Stomach (tissue), 4 donors: ENCODE measurements at regions not wholly inside any gene's neighbourhood (a gene's known extent, or its start where the extent isn't known, plus 50 kb on each side); places are given as distances from the start of the nearest gene placed in this dataset.

Source experiments
- POLR2A ChIP-seq, 4 donors: fragments of 450-650 bp; IDR thresholded peaks; one replicate each; pipeline ENCODE4 v1.6.1; 2016; ENCODE audit warnings: antibody characterized with exemption in 4 of 4, control low read depth in 2 of 4, mild to moderate bottlenecking in 1 of 4, moderate library complexity in 1 of 4
- TF ChIP-seq, protein P1 (sequence below), 7 experiments: fragments of 450-650 bp in 4 of 7; fragments of 200-600 bp in 3 of 7; sonication (generic) in 3 of 7; IDR thresholded peaks; one replicate each; pipeline ENCODE4 v1.5.1; 2016 to 2019; ENCODE audit warnings: antibody characterized with exemption in 7 of 7, control low read depth in 2 of 7, mild to moderate bottlenecking in 1 of 7

DNA sequence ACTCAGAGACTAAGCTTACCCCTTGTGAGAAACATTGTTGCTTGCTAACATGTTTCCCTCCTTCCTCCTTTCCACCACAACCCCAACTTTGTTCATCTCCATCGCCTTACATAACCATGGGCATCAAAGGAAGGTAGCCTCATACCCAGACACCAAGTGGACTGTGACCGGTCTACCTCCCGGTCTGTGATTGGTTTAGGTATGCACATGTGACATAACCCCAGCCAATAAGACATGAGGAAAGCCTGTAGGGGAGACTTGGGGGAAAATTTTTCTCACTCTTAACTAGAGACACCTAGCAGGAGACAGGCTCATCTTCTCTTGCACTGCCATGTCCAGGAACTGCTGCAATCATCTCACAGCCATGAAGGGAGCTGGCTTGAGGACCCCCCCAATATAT, 120.7 kb downstream of the CDC7 start:
- TF ChIP-seq, protein P1, sequence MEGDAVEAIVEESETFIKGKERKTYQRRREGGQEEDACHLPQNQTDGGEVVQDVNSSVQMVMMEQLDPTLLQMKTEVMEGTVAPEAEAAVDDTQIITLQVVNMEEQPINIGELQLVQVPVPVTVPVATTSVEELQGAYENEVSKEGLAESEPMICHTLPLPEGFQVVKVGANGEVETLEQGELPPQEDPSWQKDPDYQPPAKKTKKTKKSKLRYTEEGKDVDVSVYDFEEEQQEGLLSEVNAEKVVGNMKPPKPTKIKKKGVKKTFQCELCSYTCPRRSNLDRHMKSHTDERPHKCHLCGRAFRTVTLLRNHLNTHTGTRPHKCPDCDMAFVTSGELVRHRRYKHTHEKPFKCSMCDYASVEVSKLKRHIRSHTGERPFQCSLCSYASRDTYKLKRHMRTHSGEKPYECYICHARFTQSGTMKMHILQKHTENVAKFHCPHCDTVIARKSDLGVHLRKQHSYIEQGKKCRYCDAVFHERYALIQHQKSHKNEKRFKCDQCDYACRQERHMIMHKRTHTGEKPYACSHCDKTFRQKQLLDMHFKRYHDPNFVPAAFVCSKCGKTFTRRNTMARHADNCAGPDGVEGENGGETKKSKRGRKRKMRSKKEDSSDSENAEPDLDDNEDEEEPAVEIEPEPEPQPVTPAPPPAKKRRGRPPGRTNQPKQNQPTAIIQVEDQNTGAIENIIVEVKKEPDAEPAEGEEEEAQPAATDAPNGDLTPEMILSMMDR (IDR thresholded peaks at IDR 0.05) = no peak
- no peak for TF ChIP-seq POLR2A (IDR thresholded peaks at IDR 0.05)
